ENCODE measurements at regions not wholly inside any gene's neighbourhood (a gene's known extent, or its start where the extent isn't known, plus 50 kb on each side); places are given as distances from the start of the nearest gene placed in this dataset.

- TF ChIP-seq CTCF (IDR thresholded peaks at IDR 0.05): no peak
- no peak for TF ChIP-seq POLR2AphosphoS5 (IDR thresholded peaks at IDR 0.05)
Measured at GRCh38 chr7:91463330-91463729, 199.1 kb downstream of the FZD1 start.
